Heart right ventricle (tissue), 16 donors: ENCODE measurements at regions not wholly inside any gene's neighbourhood (a gene's known extent, or its start where the extent isn't known, plus 50 kb on each side); places are given as distances from the start of the nearest gene placed in this dataset.
A peak's percentile ranks its signal among the peaks of the same experiment; 100 is the strongest.

Experiments
- ATAC-seq, 8 donors: fragments of 200-7000 bp; cut with Tn5 transposase; one replicate each; pipeline ENCODE4 v1.9.1; 2020; ENCODE audit warnings: mild to moderate bottlenecking in 8 of 8, moderate library complexity in 8 of 8, moderate number of reproducible peaks in 1 of 8
- DNase-seq, 2 donors: peaks; one replicate each; pipeline ENCODE4 v3.0.0-alpha.2; 2020
- H3K27ac ChIP-seq, 10 donors: fragments of 200-600 bp; sonication (generic) in 2 of 10; one replicate each; pipeline versions ENCODE4 v1.5.0 to v1.8.0; 2020 to 2022; ENCODE audit warnings: mild to moderate bottlenecking in 3 of 10
- H3K27me3 ChIP-seq, 7 donors: fragments of 200-600 bp; one replicate each; pipeline ENCODE4 v1.8.0; 2021 to 2022; ENCODE audit warnings: mild to moderate bottlenecking in 2 of 7
- H3K36me3 ChIP-seq, 9 donors: fragments of 200-600 bp; sonication (generic) in 1 of 9; one replicate each; pipeline versions ENCODE4 v1.5.0 to v1.8.0; 2020 to 2022; ENCODE audit warnings: mild to moderate bottlenecking in 2 of 9
- H3K4me1 ChIP-seq, 9 donors: fragments of 200-600 bp; sonication (generic) in 1 of 9; one replicate each; pipeline versions ENCODE4 v1.5.0 to v1.8.0; 2020 to 2022; ENCODE audit warnings: mild to moderate bottlenecking in 4 of 9
- H3K4me3 ChIP-seq, 10 donors: fragments of 200-600 bp; sonication (generic) in 2 of 10; one replicate each; pipeline versions ENCODE4 v1.5.0 to v1.8.0; 2020 to 2022; ENCODE audit warnings: mild to moderate bottlenecking in 7 of 10, moderate library complexity in 2 of 10
- H3K9me3 ChIP-seq, 11 donors: fragments of 200-600 bp in 10 of 11; sonication (generic) in 2 of 11; one replicate each; pipeline versions ENCODE4 v1.5.0 to v1.8.0; 2013 to 2022; ENCODE audit warnings: mild to moderate bottlenecking in 2 of 11, control low read depth in 1 of 11, moderate library complexity in 1 of 11
- CTCF ChIP-seq, 9 donors: fragments of 200-600 bp; sonication (generic) in 2 of 9; IDR thresholded peaks; one replicate each; pipeline versions ENCODE4 v1.5.0 to v1.8.0; 2021 to 2022; ENCODE audit warnings: antibody characterized with exemption in 9 of 9, mild to moderate bottlenecking in 5 of 9, moderate library complexity in 1 of 9
- WGBS, 2 donors: extraction: QIAGEN DNeasy Blood & Tissue Kit; methylation state at CpG; one replicate each; pipeline ENCODE4 v1.1.7; 2013; ENCODE audit warnings: inconsistent platforms in 1 of 2; 5-methylcytosine and 5-hydroxymethylcytosine counted together
- intact Hi-C, 10 donors: fragments of 100-400 bp; cut with DNase I; formaldehyde crosslinking; loops; one replicate each; pipeline versions ENCODE4 v1.11.1 to v1.14.2; 2022
- donor health status: Arrhythmogenic right ventricular cardiomyopathy.
- donor health status: ischemic (EF 13 %, LVEDD 7.1; RV severe dilation, severe dysfunction).
- donor health status: healthy with polysubstance abuse.
- donor health status: DM: no; HTN: yes; CAD: no.
- donor health status: DM: no; HTN: no; CAD: no.
- donor health status: ischemic (EF 25% LVEDD 6.9; RV normal size, moderate dysfunction).
- donor health status: ischemic (EF 25% LVEDD 5.7; RV mildly dilated, moderate dysfunction).
- donor health status: healthy.
- donor health status: DM: yes; HTN: yes; CAD: no.
- donor health status: Ischemic cardiomyopathy.
- donor health status: ischemic (EF 35%, LVEDD 5.7; RV mildly dilated, moderate dysfunction).
- donor health status: nonischemic (EF 11% LVEDD 7.7; RV severe dilation, severe dysfunction).
- donor health status: DM: yes; HTN: yes; CAD: no.
- donor health status: PGD.
- donor health status: ischemic (EF 29% LVEDD 5.4; RV normal size, mild dysfunction).
- donor health status: nonischemic (EF 23%, LVEDD 6.1; RV moderate dilation, normal function).

- no peak overlapping the region for H3K27ac ChIP-seq
- ATAC-seq = no peak
- WGBS, 2 donors = 29 to 31% methylated on average over 6 of the region's 6 CpGs
Observed at GRCh38 chr5:15425766-15426165, 74.2 kb upstream of the FBXL7 start.

GRCh38 chr5:15424769-15425168 lies 75.2 kb upstream of the FBXL7 start:
- no peak for DNase-seq
- Histone ChIP-seq H3K27ac (no peak overlapping the region), H3K4me1 (no peaks in the 10 kb centered on the region), H3K36me3 (no peaks in the 10 kb centered on the region), H3K9me3 (peaks cover 0 to 7% (median 0%) of the 10 kb centered on the region in 11 donors), H3K27me3 (no peaks in the 10 kb centered on the region), H3K4me3 (no peak overlapping the region)
- intact Hi-C loops = no loop called here
- TF ChIP-seq CTCF (IDR thresholded peaks at IDR 0.05) = no peak
- WGBS, 2 donors = 89 to 92% methylated on average over 3 of the region's 3 CpGs
- ATAC-seq = no peak

More at GRCh38 chr5:15425766-15426165, 74.2 kb upstream of the FBXL7 start:
- no peaks in the 10 kb centered on the region for H3K36me3 ChIP-seq
- intact Hi-C loops = no loop called here
- no peaks in the 10 kb centered on the region for H3K27me3 ChIP-seq
- H3K4me3 ChIP-seq = peak overlapping the region in 5 of 10 donors; percentile 5 to 17 (median 14)
- no peak for TF ChIP-seq CTCF (IDR thresholded peaks at IDR 0.05)
- peaks cover 0 to 7% (median 0%) of the 10 kb centered on the region in 11 donors for H3K9me3 ChIP-seq
- no peaks in the 10 kb centered on the region for H3K4me1 ChIP-seq
- no peak for DNase-seq

GRCh38 chr5:15421921-15422412 lies 78.0 kb upstream of the FBXL7 start:
- H3K27ac ChIP-seq = no peak overlapping the region

GRCh38 chr5:15421381-15421780 lies 78.6 kb upstream of the FBXL7 start:
- WGBS, 2 donors = 74 to 80% methylated on average over 3 of the region's 3 CpGs

More at GRCh38 chr5:15421921-15422412, 78.0 kb upstream of the FBXL7 start:
- no peak for TF ChIP-seq CTCF (IDR thresholded peaks at IDR 0.05)
- Histone ChIP-seq H3K9me3 (peaks cover 0 to 7% (median 0%) of the 10 kb centered on the region in 11 donors), H3K4me3 (no peak overlapping the region), H3K4me1 (no peaks in the 10 kb centered on the region), H3K27me3 (no peaks in the 10 kb centered on the region), H3K36me3 (no peaks in the 10 kb centered on the region)
- no peak for DNase-seq
- intact Hi-C loops = no loop called here
- WGBS, 2 donors = 44 to 63% methylated on average over 4 of the region's 4 CpGs
- ATAC-seq = peak in 7 of 8 donors; percentile 45 to 87 (median 79)

More at GRCh38 chr5:15421381-15421780, 78.6 kb upstream of the FBXL7 start:
- no peak overlapping the region for H3K27ac ChIP-seq
- intact Hi-C loops = no loop called here
- TF ChIP-seq CTCF (IDR thresholded peaks at IDR 0.05) = no peak
- H3K27me3 ChIP-seq = no peaks in the 10 kb centered on the region
- H3K4me1 ChIP-seq = no peaks in the 10 kb centered on the region
- H3K9me3 ChIP-seq = peaks cover 0 to 7% (median 0%) of the 10 kb centered on the region in 11 donors
- DNase-seq = no peak
- no peak for ATAC-seq
- H3K36me3 ChIP-seq = no peaks in the 10 kb centered on the region
- H3K4me3 ChIP-seq = no peak overlapping the region
